GM23248 (cell line): ENCODE measurements at regions not wholly inside any gene's neighbourhood (a gene's known extent, or its start where the extent isn't known, plus 50 kb on each side); places are given as distances from the start of the nearest gene placed in this dataset.

Experiments
- EZH2 ChIP-seq: fragments of 200-600 bp; sonication (generic); IDR thresholded peaks from 2 replicates; pipeline ENCODE4 v1.6.1; 2018; ENCODE audit warnings: antibody characterized with exemption, mild to moderate bottlenecking; ENCODE audit not compliant: insufficient read depth, poor library complexity, severe bottlenecking
- EZH2phosphoT487 ChIP-seq: fragments of 200-600 bp; sonication (generic); IDR thresholded peaks from 2 replicates; pipeline ENCODE4 v1.6.1; 2018; ENCODE audit warnings: antibody characterized with exemption, moderate library complexity, mild to moderate bottlenecking, low read depth; ENCODE audit not compliant: insufficient read depth

- TF ChIP-seq EZH2phosphoT487 (no peak), EZH2 (no peak)
These were observed 191.9 kb upstream of the SYNPR start for GRCh38 chr3:63086190-63086589.
